HG03571 (cell line): ENCODE measurements at regions not wholly inside any gene's neighbourhood (a gene's known extent, or its start where the extent isn't known, plus 50 kb on each side); places are given as distances from the start of the nearest gene placed in this dataset.

ENCODE experiments used
- ATAC-seq: cut with Tn5 transposase; IDR thresholded peaks from one replicate; pipeline ENCODE4 v1.9.1; 2021; ENCODE audit not compliant: unreplicated experiment

- ATAC-seq, result no peak
Observed at GRCh38 chr2:225100269-225100668, 58.0 kb upstream of the DOCK10 start.

- ATAC-seq, result no peak
Observed at GRCh38 chr2:225097035-225097434, 54.8 kb upstream of the DOCK10 start.
